ENCODE measurements at regions not wholly inside any gene's neighbourhood (a gene's known extent, or its start where the extent isn't known, plus 50 kb on each side); places are given as distances from the start of the nearest gene placed in this dataset.

- no peak for ATAC-seq
- no peak for DNase-seq
Observed at GRCh38 chr2:45138904-45139303, 129.7 kb upstream of the SIX2 start.

- no peak for ATAC-seq
- no peak for DNase-seq
Observed at GRCh38 chr2:45137966-45138695, 128.9 kb upstream of the SIX2 start.

- DNase-seq (no peak), ATAC-seq (no peak)
Observed at GRCh38 chr2:45134726-45135125, 125.5 kb upstream of the SIX2 start.

GRCh38 chr2:45134014-45134413, 124.8 kb upstream of the SIX2 start:
- no peak for DNase-seq
- no peak for ATAC-seq

- DNase-seq = no peak
- ATAC-seq = no peak
Observed at GRCh38 chr2:45132551-45132950, 123.3 kb upstream of the SIX2 start.

GRCh38 chr2:45131587-45131986, 122.3 kb upstream of the SIX2 start:
- no peak for ATAC-seq
- no peak for DNase-seq

GRCh38 chr2:45130736-45131135, 121.5 kb upstream of the SIX2 start:
- DNase-seq (no peak), ATAC-seq (no peak)

GRCh38 chr2:45128580-45128997, 119.3 kb upstream of the SIX2 start:
- ATAC-seq (no peak), DNase-seq (no peak)

- DNase-seq = no peak
- ATAC-seq = no peak
Observed at GRCh38 chr2:45127891-45128290, 118.6 kb upstream of the SIX2 start.

GRCh38 chr2:45127321-45127720, 118.1 kb upstream of the SIX2 start:
- ATAC-seq (no peak), DNase-seq (no peak)

GRCh38 chr2:45125232-45125631, 116.0 kb upstream of the SIX2 start:
- ATAC-seq = no peak

GRCh38 chr2:45124456-45124855, 115.2 kb upstream of the SIX2 start:
- ATAC-seq (no peak), DNase-seq (no peak)

More at GRCh38 chr2:45125232-45125631, 116.0 kb upstream of the SIX2 start:
- DNase-seq = no peak

GRCh38 chr2:45123521-45124191, 114.4 kb upstream of the SIX2 start:
- DNase-seq (no peak), ATAC-seq (no peak)

- no peak for DNase-seq
- ATAC-seq = no peak
Observed at GRCh38 chr2:45123065-45123464, 113.8 kb upstream of the SIX2 start.

GRCh38 chr2:45121236-45121927, 112.1 kb upstream of the SIX2 start:
- DNase-seq = no peak

GRCh38 chr2:45120546-45120945, 111.3 kb upstream of the SIX2 start:
- DNase-seq (no peak), ATAC-seq (no peak)

More at GRCh38 chr2:45121236-45121927, 112.1 kb upstream of the SIX2 start:
- ATAC-seq = no peak

GRCh38 chr2:45119855-45120254, 110.6 kb upstream of the SIX2 start:
- ATAC-seq (no peak), DNase-seq (no peak)

- ATAC-seq = no peak
- no peak for DNase-seq
Observed at GRCh38 chr2:45119038-45119437, 109.8 kb upstream of the SIX2 start.

- DNase-seq (no peak), ATAC-seq (no peak)
Observed at GRCh38 chr2:45117383-45117782, 108.1 kb upstream of the SIX2 start.

- ATAC-seq (no peak), DNase-seq (no peak)
Observed at GRCh38 chr2:45115181-45115580, 105.9 kb upstream of the SIX2 start.

GRCh38 chr2:45114221-45114955, 105.1 kb upstream of the SIX2 start:
- DNase-seq = no peak
- no peak for ATAC-seq

GRCh38 chr2:45112750-45113149, 103.5 kb upstream of the SIX2 start:
- no peak for ATAC-seq
- DNase-seq = no peak
